ENCODE measurements at regions not wholly inside any gene's neighbourhood (a gene's known extent, or its start where the extent isn't known, plus 50 kb on each side); places are given as distances from the start of the nearest gene placed in this dataset.
"Not testable (repeated sequence)": the region's sequence is repeated elsewhere in the genome, so short reads cannot be mapped to it uniquely, and the experiment has no call there.

DNA sequence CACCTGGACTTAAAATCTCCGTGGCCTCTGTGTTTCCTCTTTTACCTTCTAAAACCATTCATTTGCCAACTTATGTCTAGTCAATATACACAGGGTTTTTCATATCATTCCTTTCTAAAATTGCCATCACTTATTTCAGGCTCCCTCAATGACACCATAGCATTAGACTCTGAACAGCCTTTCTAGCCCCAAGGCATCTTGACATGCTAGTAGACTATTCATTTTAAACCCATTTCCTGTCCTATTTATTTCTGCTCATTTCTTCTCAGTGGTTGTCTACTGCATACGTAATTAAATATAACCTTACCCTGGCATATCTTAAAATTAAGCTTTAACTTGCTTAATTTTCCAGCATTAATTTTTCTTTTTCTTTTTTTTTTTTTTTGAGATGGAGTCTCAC lies 83.2 kb downstream of the PHAX start:
- no peaks in the 10 kb centered on the region for H3K27me3 ChIP-seq (replicated peaks; ENCODE audit: insufficient read depth)
- H3K4me1 ChIP-seq (ENCODE audit: insufficient read depth) = peaks cover 13% of the 10 kb centered on the region
- no peaks in the 10 kb centered on the region for H4K20me1 ChIP-seq (ENCODE audit: insufficient read depth)
- H3K4me2 ChIP-seq (ENCODE audit: unreplicated experiment) = no peak overlapping the region
- 55 to 61% methylated on average over 2 of the region's 2 CpGs for WGBS, 2 experiments (ENCODE audit: low coverage in 1 of 2, low lambda C conversion rate in 2 of 2, missing lambda C conversion rate in 2 of 2)
- H3K9me2 ChIP-seq (ENCODE audit: insufficient read depth) = no peaks in the 10 kb centered on the region
- H3K79me2 ChIP-seq (ENCODE audit: insufficient read depth) = no peaks in the 10 kb centered on the region
- no peaks in the 10 kb centered on the region for H3K9me3 ChIP-seq (ENCODE audit: low read depth)
- in situ Hi-C loops (cut with MboI) = no loop called here
- H3K9ac ChIP-seq = no peak overlapping the region
- no peaks in the 10 kb centered on the region for H3K36me3 ChIP-seq (ENCODE audit: low read depth)
- H3F3A ChIP-seq (ENCODE audit: insufficient read depth) = peaks cover 14% of the 10 kb centered on the region
- H2AFZ ChIP-seq = no peak overlapping the region
- no peak overlapping the region for H3K4me3 ChIP-seq
- no peak overlapping the region for H3K27ac ChIP-seq
- no peak for DNase-seq
- TF ChIP-seq EZH2phosphoT487 (IDR thresholded peaks at IDR 0.05; ENCODE audit: insufficient read depth, low read depth) (no peak), EZH2 (IDR thresholded peaks at IDR 0.05; ENCODE audit: insufficient read depth, poor library complexity, severe bottlenecking) (no peak)

DNA sequence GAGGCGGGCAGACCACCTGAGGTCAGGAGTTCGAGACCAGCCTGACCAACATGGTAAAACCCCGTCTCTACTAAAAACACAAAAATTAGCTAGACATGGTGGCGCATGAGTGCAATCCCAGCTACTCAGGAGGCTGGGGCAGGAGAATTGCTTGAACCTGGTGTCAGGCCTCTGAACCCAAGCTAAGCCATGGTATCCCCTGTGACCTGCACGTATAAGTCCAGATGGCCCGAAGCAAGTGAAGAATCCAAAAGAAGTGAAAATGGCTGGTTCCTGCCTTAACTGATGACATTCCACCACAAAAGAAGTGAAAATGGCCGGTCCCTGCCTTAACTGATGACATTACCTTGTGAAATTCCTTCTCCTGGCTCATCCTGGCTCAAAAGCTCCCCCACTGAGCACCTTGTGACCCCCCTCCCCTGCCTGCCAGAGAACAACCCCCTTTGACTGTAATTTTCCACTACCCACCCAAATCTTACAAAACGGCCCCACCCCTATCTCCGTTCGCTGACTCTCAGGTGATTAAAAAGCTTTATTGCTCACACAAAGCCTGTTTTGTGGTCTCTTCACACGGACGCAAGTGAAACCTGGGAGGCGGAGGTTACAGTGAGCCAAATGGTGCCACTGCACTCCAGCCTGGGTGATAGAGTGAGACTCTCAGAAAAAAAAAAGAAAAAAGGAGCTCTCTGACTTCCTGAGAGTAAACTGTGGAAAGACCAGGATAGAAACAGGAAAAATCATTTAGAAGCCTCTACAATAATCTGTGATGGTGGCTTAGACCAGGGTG lies 84.1 kb downstream of the PHAX start:
- Histone ChIP-seq H3F3A (ENCODE audit: insufficient read depth) (peaks cover 12% of the 10 kb centered on the region), H3K4me1 (ENCODE audit: insufficient read depth) (peaks cover 12% of the 10 kb centered on the region)
- H3K9me3 ChIP-seq (ENCODE audit: low read depth); H3K9me2 ChIP-seq (ENCODE audit: insufficient read depth); H3K79me2 ChIP-seq (ENCODE audit: insufficient read depth); H3K4me3 ChIP-seq; H3K9ac ChIP-seq; H4K20me1 ChIP-seq (ENCODE audit: insufficient read depth); H3K4me2 ChIP-seq (ENCODE audit: unreplicated experiment); DNase-seq; H3K27me3 ChIP-seq (replicated peaks; ENCODE audit: insufficient read depth); in situ Hi-C loops (cut with MboI); H2AFZ ChIP-seq; H3K36me3 ChIP-seq (ENCODE audit: low read depth); H3K27ac ChIP-seq: not testable (repeated sequence)
- 51 to 54% methylated on average over 13 of the region's 13 CpGs for whole genome bisulfite sequencing, 2 experiments (ENCODE audit: low coverage in 1 of 2, low lambda C conversion rate in 2 of 2, missing lambda C conversion rate in 2 of 2)

DNA sequence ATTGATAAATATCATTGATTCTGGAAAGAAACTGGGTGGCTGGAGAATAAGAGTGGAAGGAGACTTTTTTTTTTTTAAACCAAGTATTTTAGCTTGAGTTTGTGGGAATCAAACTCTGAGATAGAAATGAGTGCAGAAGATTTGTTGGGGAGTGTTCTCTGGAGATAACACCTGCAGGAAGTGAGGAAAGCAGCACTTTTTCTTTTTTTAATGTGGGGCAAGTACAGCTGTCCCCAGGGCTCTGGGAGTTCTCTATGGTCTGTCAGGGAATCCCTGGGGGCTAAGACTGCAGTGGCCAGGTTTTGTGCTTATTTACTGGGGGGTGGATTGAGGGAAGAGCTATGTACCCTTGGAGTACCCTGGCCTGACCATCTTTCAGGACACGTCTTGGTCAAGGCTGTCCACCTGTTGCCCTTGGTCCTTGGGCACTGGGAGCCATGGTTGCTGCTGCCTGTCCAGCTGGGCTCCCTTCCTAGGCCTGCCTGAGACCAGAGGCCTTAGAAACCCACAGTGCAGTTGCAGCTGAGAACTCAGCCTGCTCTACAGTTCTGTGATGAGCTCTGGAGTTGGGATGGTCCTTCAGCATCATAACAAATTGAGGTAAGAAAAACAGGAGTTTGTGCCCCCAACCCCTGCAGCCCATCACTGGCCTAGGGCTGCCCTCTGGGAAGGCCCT lies 85.8 kb downstream of the PHAX start:
- H3K4me1 ChIP-seq (ENCODE audit: insufficient read depth) = no peaks in the 10 kb centered on the region
- no peaks in the 10 kb centered on the region for H4K20me1 ChIP-seq (ENCODE audit: insufficient read depth)
- no peak overlapping the region for H3K27ac ChIP-seq
- 59 to 65% methylated on average over 1 of the region's 1 CpG for WGBS, 2 experiments (ENCODE audit: low coverage in 1 of 2, low lambda C conversion rate in 2 of 2, missing lambda C conversion rate in 2 of 2)
- no peaks in the 10 kb centered on the region for H3K36me3 ChIP-seq (ENCODE audit: low read depth)
- H2AFZ ChIP-seq = no peak overlapping the region
- DNase-seq = no peak
- in situ Hi-C loops (cut with MboI) = no loop called here
- TF ChIP-seq EZH2phosphoT487 (IDR thresholded peaks at IDR 0.05; ENCODE audit: insufficient read depth, low read depth) = no peak
- TF ChIP-seq EZH2 (IDR thresholded peaks at IDR 0.05; ENCODE audit: insufficient read depth, poor library complexity, severe bottlenecking) = no peak
- no peaks in the 10 kb centered on the region for H3K79me2 ChIP-seq (ENCODE audit: insufficient read depth)
- H3F3A ChIP-seq (ENCODE audit: insufficient read depth) = no peaks in the 10 kb centered on the region
- no peak overlapping the region for H3K4me2 ChIP-seq (ENCODE audit: unreplicated experiment)
- H3K4me3 ChIP-seq = no peak overlapping the region
- no peak overlapping the region for H3K9ac ChIP-seq
- H3K9me3 ChIP-seq (ENCODE audit: low read depth) = no peaks in the 10 kb centered on the region
- H3K9me2 ChIP-seq (ENCODE audit: insufficient read depth) = no peaks in the 10 kb centered on the region
- H3K27me3 ChIP-seq (replicated peaks; ENCODE audit: insufficient read depth) = no peaks in the 10 kb centered on the region

DNA sequence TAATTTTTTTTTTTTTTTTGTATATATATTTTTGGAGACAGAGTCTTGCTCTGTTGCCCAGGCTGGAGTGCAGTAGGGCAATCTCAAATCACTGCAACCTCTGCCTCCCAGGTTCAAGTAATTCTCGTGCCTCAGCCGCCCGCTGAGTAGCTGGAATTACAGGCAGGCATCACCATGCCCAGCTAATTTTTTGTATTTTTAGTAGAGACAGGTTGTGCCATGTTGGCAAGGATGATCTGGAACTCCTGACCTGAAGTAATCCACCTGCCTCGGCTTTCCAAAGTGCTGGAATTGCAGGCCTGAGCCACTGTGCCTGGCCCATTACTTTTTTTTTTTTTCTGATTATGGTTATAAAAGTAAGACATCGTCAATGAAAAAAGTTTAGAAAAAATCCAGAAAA lies 84.0 kb upstream of the LMNB1 start:
- Histone ChIP-seq H3K27me3 (replicated peaks; ENCODE audit: insufficient read depth) (no peaks in the 10 kb centered on the region), H3K79me2 (ENCODE audit: insufficient read depth) (no peaks in the 10 kb centered on the region), H3F3A (ENCODE audit: insufficient read depth) (0 out of 2 replicates have a peak, but pooled peaks cover 4% of the 10 kb centered on the region), H3K4me1 (ENCODE audit: insufficient read depth) (no peaks in the 10 kb centered on the region; the same call in 1 of the 2 replicates), H3K4me2 (ENCODE audit: unreplicated experiment) (no peak overlapping the region), H2AFZ (no peak overlapping the region), H3K9me2 (ENCODE audit: insufficient read depth) (no peaks in the 10 kb centered on the region), H3K36me3 (ENCODE audit: low read depth) (no peaks in the 10 kb centered on the region), H4K20me1 (ENCODE audit: insufficient read depth) (no peaks in the 10 kb centered on the region), H3K9me3 (ENCODE audit: low read depth) (no peaks in the 10 kb centered on the region), H3K27ac (no peak overlapping the region), H3K9ac (no peak overlapping the region), H3K4me3 (no peak overlapping the region)
- in situ Hi-C loops (cut with MboI) = no loop called here
- 94% methylated on average over 5 of the region's 5 CpGs for WGBS, 2 experiments (ENCODE audit: low coverage in 1 of 2, low lambda C conversion rate in 2 of 2, missing lambda C conversion rate in 2 of 2)
- TF ChIP-seq EZH2 (IDR thresholded peaks at IDR 0.05; ENCODE audit: insufficient read depth, poor library complexity, severe bottlenecking) (no peak), EZH2phosphoT487 (IDR thresholded peaks at IDR 0.05; ENCODE audit: insufficient read depth, low read depth) (no peak)
- DNase-seq = no peak
